Smooth muscle cell (in vitro differentiated cells): ENCODE measurements at regions not wholly inside any gene's neighbourhood (a gene's known extent, or its start where the extent isn't known, plus 50 kb on each side); places are given as distances from the start of the nearest gene placed in this dataset.

Experiments used
- DNase-seq: peaks from one replicate; lab custom pipeline; 2025; ENCODE audit not compliant: unreplicated experiment; lab: John Stamatoyannopoulos, UW
- H2AFZ ChIP-seq: fragments of 200-600 bp; sonication (generic); 2 replicates; pipeline ENCODE4 v1.6.0; 2016; ENCODE audit warnings: antibody characterized with exemption, low read depth, mild to moderate bottlenecking
- H3F3A ChIP-seq: fragments of 200-600 bp; sonication (generic); 2 replicates; pipeline ENCODE4 v1.6.0; 2017; ENCODE audit warnings: antibody characterized with exemption, low read depth
- H3K27ac ChIP-seq: fragments of 200-600 bp; sonication (generic); 2 replicates; pipeline ENCODE4 v1.5.1; 2016; ENCODE audit warnings: low read depth, mild to moderate bottlenecking
- H3K27me3 ChIP-seq: fragments of 200-600 bp; sonication (generic); 2 replicates; pipeline ENCODE4 v1.6.1; 2016; ENCODE audit warnings: low read depth, mild to moderate bottlenecking
- H3K36me3 ChIP-seq: fragments of 200-600 bp; sonication (generic); 2 replicates; pipeline ENCODE4 v1.5.1; 2016; ENCODE audit warnings: low read depth
- H3K4me1 ChIP-seq: fragments of 200-600 bp; sonication (generic); 2 replicates; pipeline ENCODE4 v1.5.1; 2016; ENCODE audit warnings: low read depth
- H3K4me2 ChIP-seq: fragments of 200-600 bp; sonication (generic); 2 replicates; pipeline ENCODE4 v1.6.0; 2016; ENCODE audit warnings: mild to moderate bottlenecking
- H3K4me3 ChIP-seq: fragments of 200-600 bp; sonication (generic); 2 replicates; pipeline ENCODE4 v1.5.1; 2016; ENCODE audit warnings: mild to moderate bottlenecking
- H3K79me2 ChIP-seq: fragments of 200-600 bp; sonication (generic); 2 replicates; pipeline ENCODE4 v1.6.0; 2016; ENCODE audit warnings: low read depth, mild to moderate bottlenecking
- H3K9ac ChIP-seq: fragments of 200-600 bp; sonication (generic); 2 replicates; pipeline ENCODE4 v1.6.0; 2016; ENCODE audit warnings: low read depth
- H3K9me3 ChIP-seq: fragments of 200-600 bp; sonication (generic); replicated peaks from 2 replicates; pipeline ENCODE4 v1.5.1; 2016; ENCODE audit warnings: low read depth
- H4K20me1 ChIP-seq: fragments of 200-600 bp; sonication (generic); 2 replicates; pipeline ENCODE4 v1.6.0; 2016; ENCODE audit warnings: low read depth
- WGBS: methylation state at CpG from one replicate; pipeline ENCODE4 v1.1.7; 2016; ENCODE audit warnings: low lambda C conversion rate; 5-methylcytosine and 5-hydroxymethylcytosine counted together
- TF ChIP-seq, protein P1 (sequence below): fragments of 200-600 bp; sonication (generic); IDR thresholded peaks from 2 replicates; pipeline ENCODE4 v1.5.1; 2017; ENCODE audit warnings: borderline replicate concordance, mild to moderate bottlenecking, antibody characterized with exemption; ENCODE audit not compliant: insufficient read depth, poor library complexity, severe bottlenecking

DNA sequence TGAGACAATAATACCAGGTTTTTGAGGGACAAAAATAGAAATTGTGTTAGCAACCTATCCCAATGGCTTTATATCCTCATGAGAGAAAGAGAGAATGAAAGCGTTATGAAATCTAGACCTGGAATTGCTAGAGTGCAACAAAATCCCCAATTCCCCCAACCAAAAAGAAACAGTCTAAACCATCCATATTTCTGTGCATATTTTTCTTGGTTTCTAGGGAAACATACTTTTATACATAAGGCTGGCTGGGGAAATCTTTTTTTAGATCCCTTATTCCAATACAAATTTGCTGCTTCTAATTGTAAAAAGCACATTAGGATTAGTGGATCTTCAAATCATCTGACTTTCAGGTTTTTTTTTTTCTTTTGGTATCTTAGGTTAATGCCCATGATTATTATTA, 277.0 kb upstream of the SEMA3A start:
- H2AFZ ChIP-seq = no peak overlapping the region
- TF ChIP-seq, protein P1, sequence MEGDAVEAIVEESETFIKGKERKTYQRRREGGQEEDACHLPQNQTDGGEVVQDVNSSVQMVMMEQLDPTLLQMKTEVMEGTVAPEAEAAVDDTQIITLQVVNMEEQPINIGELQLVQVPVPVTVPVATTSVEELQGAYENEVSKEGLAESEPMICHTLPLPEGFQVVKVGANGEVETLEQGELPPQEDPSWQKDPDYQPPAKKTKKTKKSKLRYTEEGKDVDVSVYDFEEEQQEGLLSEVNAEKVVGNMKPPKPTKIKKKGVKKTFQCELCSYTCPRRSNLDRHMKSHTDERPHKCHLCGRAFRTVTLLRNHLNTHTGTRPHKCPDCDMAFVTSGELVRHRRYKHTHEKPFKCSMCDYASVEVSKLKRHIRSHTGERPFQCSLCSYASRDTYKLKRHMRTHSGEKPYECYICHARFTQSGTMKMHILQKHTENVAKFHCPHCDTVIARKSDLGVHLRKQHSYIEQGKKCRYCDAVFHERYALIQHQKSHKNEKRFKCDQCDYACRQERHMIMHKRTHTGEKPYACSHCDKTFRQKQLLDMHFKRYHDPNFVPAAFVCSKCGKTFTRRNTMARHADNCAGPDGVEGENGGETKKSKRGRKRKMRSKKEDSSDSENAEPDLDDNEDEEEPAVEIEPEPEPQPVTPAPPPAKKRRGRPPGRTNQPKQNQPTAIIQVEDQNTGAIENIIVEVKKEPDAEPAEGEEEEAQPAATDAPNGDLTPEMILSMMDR = no peak
- no peaks in the 10 kb centered on the region for H3K79me2 ChIP-seq
- H3F3A ChIP-seq = no peaks in the 10 kb centered on the region
- H3K27ac ChIP-seq = no peak overlapping the region
- 88% methylated on average over 1 of the region's 1 CpG for WGBS
- no peak overlapping the region for H3K4me2 ChIP-seq
- H4K20me1 ChIP-seq = no peaks in the 10 kb centered on the region
- no peak overlapping the region for H3K9ac ChIP-seq
- DNase-seq = no peak
- H3K27me3 ChIP-seq = no peaks in the 10 kb centered on the region
- no peaks in the 10 kb centered on the region for H3K4me1 ChIP-seq
- no peaks in the 10 kb centered on the region for H3K9me3 ChIP-seq
- H3K36me3 ChIP-seq = no peaks in the 10 kb centered on the region
- no peak overlapping the region for H3K4me3 ChIP-seq

DNA sequence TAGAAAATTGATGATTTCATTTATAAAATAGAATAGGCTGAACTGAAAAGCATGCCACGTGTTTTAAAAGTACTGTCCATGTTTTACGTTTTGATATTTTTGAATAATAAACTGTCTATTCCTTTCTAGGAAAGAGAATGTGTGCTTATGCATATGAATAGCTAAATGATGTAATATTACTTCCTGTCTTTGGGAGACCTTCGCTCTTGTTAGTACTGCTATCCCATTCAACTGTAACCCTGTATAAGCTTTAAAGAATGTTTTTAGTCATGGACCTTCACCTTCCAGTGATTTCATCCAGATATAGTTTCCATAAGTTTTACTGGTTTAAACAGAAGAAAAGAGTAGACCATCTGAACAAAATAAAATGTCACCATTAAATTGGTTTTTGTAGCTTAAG, 274.4 kb upstream of the SEMA3A start:
- no peak overlapping the region for H3K27ac ChIP-seq
- no peak overlapping the region for H2AFZ ChIP-seq
- H3K27me3 ChIP-seq = no peaks in the 10 kb centered on the region
- TF ChIP-seq, protein P1 = no peak
- no peaks in the 10 kb centered on the region for H3K36me3 ChIP-seq
- WGBS = 77% methylated on average over 3 of the region's 3 CpGs
- no peak for DNase-seq
- H3F3A ChIP-seq = no peaks in the 10 kb centered on the region
- no peaks in the 10 kb centered on the region for H3K79me2 ChIP-seq
- no peak overlapping the region for H3K9ac ChIP-seq
- H4K20me1 ChIP-seq = no peaks in the 10 kb centered on the region
- no peaks in the 10 kb centered on the region for H3K9me3 ChIP-seq
- no peak overlapping the region for H3K4me2 ChIP-seq
- H3K4me1 ChIP-seq = no peaks in the 10 kb centered on the region
- H3K4me3 ChIP-seq = no peak overlapping the region

DNA sequence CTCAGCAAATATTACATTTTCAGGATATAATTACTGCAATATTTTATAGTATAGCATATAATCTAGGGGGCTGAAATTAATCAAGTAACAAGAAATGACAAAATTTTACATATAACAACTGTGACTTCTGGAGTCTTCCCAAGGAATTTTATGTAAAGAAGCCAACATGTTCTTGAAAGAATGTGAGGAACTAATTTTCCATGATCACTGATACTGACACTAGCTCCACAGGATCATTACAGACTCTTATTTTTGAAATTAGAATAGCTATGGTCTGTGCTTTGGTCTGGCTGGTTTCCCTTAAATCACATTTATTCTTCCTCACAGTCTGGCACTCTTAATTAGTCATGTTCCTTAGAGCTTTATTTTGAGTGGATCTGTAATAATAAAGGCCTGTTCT, 267.7 kb upstream of the SEMA3A start:
- TF ChIP-seq, protein P1 = no peak
- H3K27ac ChIP-seq = no peak overlapping the region
- no peaks in the 10 kb centered on the region for H3K79me2 ChIP-seq
- H3K4me1 ChIP-seq = no peaks in the 10 kb centered on the region
- H3K27me3 ChIP-seq = no peaks in the 10 kb centered on the region
- H3K9ac ChIP-seq = no peak overlapping the region
- no peaks in the 10 kb centered on the region for H3K9me3 ChIP-seq
- H3K36me3 ChIP-seq = no peaks in the 10 kb centered on the region
- H3K4me2 ChIP-seq = no peak overlapping the region
- H3K4me3 ChIP-seq = no peak overlapping the region
- no peaks in the 10 kb centered on the region for H3F3A ChIP-seq
- no peaks in the 10 kb centered on the region for H4K20me1 ChIP-seq
- DNase-seq = no peak
- no peak overlapping the region for H2AFZ ChIP-seq

DNA sequence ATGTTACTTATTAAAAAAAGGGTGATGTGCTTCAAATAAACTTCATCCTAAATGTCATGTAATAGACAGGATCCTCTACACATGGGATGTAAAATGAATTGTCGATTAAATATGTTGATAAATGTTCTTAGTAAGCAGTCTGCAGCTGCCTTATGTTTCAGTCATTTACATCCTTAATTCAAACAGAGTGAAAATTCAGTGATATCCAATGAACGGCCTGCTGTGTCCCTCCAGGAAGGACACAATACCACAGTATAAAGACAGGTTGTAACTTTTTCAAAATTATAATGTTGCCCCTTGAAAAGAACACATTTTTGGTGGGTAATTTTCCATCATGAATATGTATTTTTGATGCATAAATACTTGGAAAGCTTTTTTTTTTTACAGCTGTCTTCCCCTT, 266.5 kb upstream of the SEMA3A start:
- no peak for DNase-seq
- H3K27ac ChIP-seq = no peak overlapping the region
- TF ChIP-seq, protein P1 = no peak
- no peak overlapping the region for H3K4me2 ChIP-seq
- no peaks in the 10 kb centered on the region for H3F3A ChIP-seq
- H4K20me1 ChIP-seq = no peaks in the 10 kb centered on the region
- H2AFZ ChIP-seq = no peak overlapping the region
- no peaks in the 10 kb centered on the region for H3K36me3 ChIP-seq
- H3K9ac ChIP-seq = no peak overlapping the region
- 90% methylated on average over 2 of the region's 2 CpGs for WGBS
- no peaks in the 10 kb centered on the region for H3K27me3 ChIP-seq
- H3K4me3 ChIP-seq = no peak overlapping the region
- no peaks in the 10 kb centered on the region for H3K9me3 ChIP-seq
- no peaks in the 10 kb centered on the region for H3K4me1 ChIP-seq
- H3K79me2 ChIP-seq = no peaks in the 10 kb centered on the region
